CD8-positive, alpha-beta memory T cell (primary cell): ENCODE measurements at regions not wholly inside any gene's neighbourhood (a gene's known extent, or its start where the extent isn't known, plus 50 kb on each side); places are given as distances from the start of the nearest gene placed in this dataset.
"Not testable (repeated sequence)": the region's sequence is repeated elsewhere in the genome, so short reads cannot be mapped to it uniquely, and the experiment has no call there.

Source experiments
- CTCF ChIA-PET: fragments of 350-600 bp; sonication (Branson Sonifier 250); formaldehyde crosslinking; loops from one replicate; lab custom pipeline; 2021; ENCODE audit warnings: antibody characterized with exemption; lab: Charles Lee
- POLR2A ChIA-PET: fragments of 350-600 bp; sonication (Branson Sonifier 250); formaldehyde crosslinking; loops from one replicate; lab custom pipeline; 2021; ENCODE audit warnings: antibody characterized with exemption; lab: Charles Lee
- DNase-seq, 5 donors: peaks; one replicate each; pipeline versions ENCODE4 v3.0.0 to v3.0.0-alpha.2; 2020 to 2022; ENCODE audit warnings: mixed read lengths in 1 of 5
- H3K27ac ChIP-seq: one replicate; pipeline ENCODE4 v1.7.0; 2013; ENCODE audit warnings: low read depth, mild to moderate bottlenecking, low read length, moderate library complexity
- H3K27me3 ChIP-seq: 2 replicates; pipeline ENCODE4 v1.7.0; 2013; ENCODE audit warnings: low read length, mild to moderate bottlenecking; ENCODE audit not compliant: insufficient read depth, poor library complexity, severe bottlenecking
- H3K36me3 ChIP-seq: 2 replicates; pipeline ENCODE4 v1.7.0; 2013; ENCODE audit warnings: mild to moderate bottlenecking, low read length, moderate library complexity; ENCODE audit not compliant: insufficient read depth
- H3K4me1 ChIP-seq: 2 replicates; pipeline ENCODE4 v1.7.0; 2013; ENCODE audit warnings: mild to moderate bottlenecking, low read length, moderate library complexity; ENCODE audit not compliant: insufficient read depth
- H3K4me3 ChIP-seq: 2 replicates; pipeline ENCODE4 v1.7.0; 2013; ENCODE audit warnings: mild to moderate bottlenecking, low read length
- H3K9me3 ChIP-seq: 2 replicates; pipeline ENCODE4 v1.7.0; 2013; ENCODE audit warnings: mild to moderate bottlenecking, low read length
- H3K27ac Mint-ChIP-seq, 8 donors: one replicate each; pipeline ENCODE4 v1.8.0; 2020 to 2021; ENCODE audit warnings: mixed read lengths in 8 of 8, mild to moderate bottlenecking in 6 of 8, inconsistent platforms in 3 of 8, moderate library complexity in 3 of 8
- H3K27me3 Mint-ChIP-seq, 2 donors: one replicate each; pipeline ENCODE4 v1.8.0; 2020 to 2021; ENCODE audit warnings: mixed read lengths in 2 of 2, mild to moderate bottlenecking in 1 of 2, moderate library complexity in 1 of 2
- H3K36me3 Mint-ChIP-seq, 3 donors: one replicate each; pipeline ENCODE4 v1.8.0; 2020 to 2021; ENCODE audit warnings: mixed read lengths in 3 of 3, inconsistent platforms in 1 of 3, mild to moderate bottlenecking in 1 of 3
- H3K4me1 Mint-ChIP-seq, 3 donors: one replicate each; pipeline ENCODE4 v1.8.0; 2020 to 2021; ENCODE audit warnings: mixed read lengths in 3 of 3, inconsistent platforms in 1 of 3, mild to moderate bottlenecking in 1 of 3
- H3K4me3 Mint-ChIP-seq, 7 donors: one replicate each; pipeline ENCODE4 v1.8.0; 2020 to 2021; ENCODE audit warnings: mixed read lengths in 7 of 7, mild to moderate bottlenecking in 6 of 7, moderate library complexity in 4 of 7, inconsistent platforms in 2 of 7
- H3K9me3 Mint-ChIP-seq, 5 donors: one replicate each; pipeline ENCODE4 v1.8.0; 2020 to 2022; ENCODE audit warnings: mixed read lengths in 5 of 5, mild to moderate bottlenecking in 3 of 5, moderate library complexity in 2 of 5, inconsistent platforms in 1 of 5

- H3K27me3 ChIP-seq, DNase-seq, H3K9me3 ChIP-seq, CTCF ChIA-PET, H3K4me3 ChIP-seq, H3K4me1 Mint-ChIP-seq, H3K27ac ChIP-seq, H3K4me3 Mint-ChIP-seq, POLR2A ChIA-PET, H3K27ac Mint-ChIP-seq, H3K4me1 ChIP-seq, H3K36me3 ChIP-seq: not testable (repeated sequence)
- Mint-ChIP-seq H3K9me3 (peaks cover 21 to 24% (median 23%) of the 10 kb centered on the region in 5 donors), H3K36me3 (peaks cover 0 to 16% (median 0%) of the 10 kb centered on the region in 3 donors), H3K27me3 (peaks cover 30 to 80% of the 10 kb centered on the region in 2 donors)
These were observed 177.4 kb downstream of the RAMP3 start for GRCh38 chr7:45335024-45335423.

GRCh38 chr7:45342236-45342635, 184.6 kb downstream of the RAMP3 start:
- ChIA-PET POLR2A (no interaction called here), CTCF (no interaction called here)
- H3K4me1 Mint-ChIP-seq: peaks cover 8 to 14% (median 13%) of the 10 kb centered on the region in 3 donors
- H3K4me3 ChIP-seq: no peak overlapping the region
- DNase-seq: no peak
- H3K9me3 Mint-ChIP-seq: peaks cover 0 to 2% (median 0%) of the 10 kb centered on the region in 5 donors
- no peaks in the 10 kb centered on the region for H3K4me1 ChIP-seq
- H3K27ac Mint-ChIP-seq: no peak overlapping the region
- no peaks in the 10 kb centered on the region for H3K36me3 ChIP-seq
- no peaks in the 10 kb centered on the region for H3K36me3 Mint-ChIP-seq
- H3K9me3 ChIP-seq: no peaks in the 10 kb centered on the region
- no peak overlapping the region for H3K27ac ChIP-seq
- peaks cover 15 to 34% of the 10 kb centered on the region in 2 donors for H3K27me3 Mint-ChIP-seq
- no peaks in the 10 kb centered on the region for H3K27me3 ChIP-seq
- H3K4me3 Mint-ChIP-seq: peak overlapping the region in 6 of 7 donors; percentile 18 to 54 (median 46)

- no peak for DNase-seq
- Mint-ChIP-seq H3K4me3 (no peak overlapping the region), H3K27ac (no peak overlapping the region), H3K9me3 (peaks cover 0 to 2% (median 0%) of the 10 kb centered on the region in 5 donors), H3K27me3 (peaks cover 10 to 29% of the 10 kb centered on the region in 2 donors), H3K36me3 (no peaks in the 10 kb centered on the region), H3K4me1 (peaks cover 8 to 14% (median 13%) of the 10 kb centered on the region in 3 donors)
- CTCF ChIA-PET: no interaction called here
- POLR2A ChIA-PET: no interaction called here
- no peaks in the 10 kb centered on the region for H3K27me3 ChIP-seq
- no peak overlapping the region for H3K4me3 ChIP-seq
- H3K36me3 ChIP-seq: no peaks in the 10 kb centered on the region
- H3K9me3 ChIP-seq: no peaks in the 10 kb centered on the region
- no peaks in the 10 kb centered on the region for H3K4me1 ChIP-seq
- no peak overlapping the region for H3K27ac ChIP-seq
These were observed 186.2 kb downstream of the RAMP3 start for GRCh38 chr7:45343746-45344145.

DNA sequence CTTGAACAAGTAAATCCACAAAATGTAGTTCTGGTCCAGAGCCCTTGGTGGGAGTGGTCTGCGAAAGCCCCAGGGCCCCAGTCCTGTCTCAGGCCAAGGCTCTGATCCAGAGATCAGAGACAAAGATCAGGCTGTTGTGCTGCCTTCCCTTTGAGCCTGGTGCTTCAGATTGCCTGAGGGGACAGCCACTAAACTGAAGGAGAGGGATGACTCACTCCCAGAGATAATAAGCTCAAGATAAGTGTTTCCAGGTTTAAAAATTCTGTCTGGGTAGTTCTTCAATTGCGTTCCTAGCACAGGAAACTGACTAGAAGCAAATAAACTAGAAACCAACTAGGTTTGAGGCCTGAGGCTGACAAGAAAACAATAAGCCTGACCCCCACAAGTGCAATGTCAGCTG, 190.2 kb downstream of the RAMP3 start:
- H3K36me3 ChIP-seq: no peaks in the 10 kb centered on the region
- CTCF ChIA-PET: no interaction called here
- no peaks in the 10 kb centered on the region for H3K36me3 Mint-ChIP-seq
- no peaks in the 10 kb centered on the region for H3K27me3 ChIP-seq
- no peak overlapping the region for H3K4me3 Mint-ChIP-seq
- peaks cover 0 to 5% (median 0%) of the 10 kb centered on the region in 5 donors for H3K9me3 Mint-ChIP-seq
- no peak overlapping the region for H3K27ac ChIP-seq
- H3K9me3 ChIP-seq: no peaks in the 10 kb centered on the region
- no peaks in the 10 kb centered on the region for H3K4me1 ChIP-seq
- peaks cover 18 to 46% of the 10 kb centered on the region in 2 donors for H3K27me3 Mint-ChIP-seq
- peaks cover 0 to under 1% (median 0%) of the 10 kb centered on the region in 3 donors for H3K4me1 Mint-ChIP-seq
- DNase-seq: no peak
- POLR2A ChIA-PET: no interaction called here
- H3K4me3 ChIP-seq: no peak overlapping the region
- no peak overlapping the region for H3K27ac Mint-ChIP-seq

DNA sequence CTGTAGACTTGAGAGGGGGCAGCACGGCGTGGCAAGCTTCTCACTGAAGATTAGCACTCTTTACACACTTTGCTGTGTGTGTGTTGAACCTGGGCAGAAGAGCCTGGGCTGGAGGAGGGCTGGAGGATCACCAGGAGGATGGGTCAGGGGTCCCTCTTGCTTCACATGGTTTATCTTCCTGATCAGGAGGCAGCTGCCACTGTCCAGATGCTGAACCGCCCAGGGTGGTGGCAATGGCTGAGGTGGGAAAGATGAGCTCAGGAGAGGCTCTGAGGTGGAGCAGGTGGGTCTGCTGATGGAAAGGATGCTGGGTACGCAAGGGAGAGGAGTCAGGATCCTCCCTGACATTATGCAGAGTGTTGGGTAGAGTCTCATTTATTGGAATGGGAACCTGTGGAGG, 191.5 kb downstream of the RAMP3 start:
- H3K9me3 Mint-ChIP-seq: peaks cover 0 to 5% (median 0%) of the 10 kb centered on the region in 5 donors
- H3K4me1 Mint-ChIP-seq: no peaks in the 10 kb centered on the region
- H3K4me3 ChIP-seq: no peak overlapping the region
- H3K27ac ChIP-seq: no peak overlapping the region
- no peaks in the 10 kb centered on the region for H3K36me3 Mint-ChIP-seq
- ChIA-PET CTCF (no interaction called here), POLR2A (no interaction called here)
- H3K36me3 ChIP-seq: no peaks in the 10 kb centered on the region
- H3K4me3 Mint-ChIP-seq: no peak overlapping the region
- H3K27me3 Mint-ChIP-seq: peaks cover 19 to 51% of the 10 kb centered on the region in 2 donors
- no peak overlapping the region for H3K27ac Mint-ChIP-seq
- H3K27me3 ChIP-seq: no peaks in the 10 kb centered on the region
- no peaks in the 10 kb centered on the region for H3K9me3 ChIP-seq
- no peak for DNase-seq
- H3K4me1 ChIP-seq: no peaks in the 10 kb centered on the region

DNA sequence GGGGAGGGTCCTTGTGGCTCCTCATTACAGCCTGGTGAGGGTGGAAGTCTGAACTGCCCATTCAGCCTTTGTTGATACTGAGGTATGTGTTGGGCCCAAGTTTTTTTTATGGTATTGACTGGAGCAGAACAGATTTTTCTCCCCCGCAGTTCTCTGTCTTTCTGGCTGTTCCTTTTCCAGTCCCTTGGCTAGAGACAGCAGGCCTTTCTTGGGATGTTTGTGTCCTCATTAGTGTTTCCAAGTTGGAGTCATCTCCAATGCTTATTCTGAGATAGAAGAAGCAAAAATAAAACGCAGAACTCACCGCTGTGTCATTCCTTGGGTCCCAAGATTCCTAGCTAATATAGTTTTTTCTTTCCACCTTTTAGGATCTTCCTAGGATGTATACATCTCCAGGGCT, 193.3 kb downstream of the RAMP3 start:
- H3K36me3 Mint-ChIP-seq: no peaks in the 10 kb centered on the region
- H3K27ac Mint-ChIP-seq: no peak overlapping the region
- Histone ChIP-seq H3K4me1 (no peaks in the 10 kb centered on the region), H3K4me3 (no peak overlapping the region), H3K27ac (no peak overlapping the region), H3K9me3 (no peaks in the 10 kb centered on the region), H3K36me3 (no peaks in the 10 kb centered on the region), H3K27me3 (no peaks in the 10 kb centered on the region)
- no peak overlapping the region for H3K4me3 Mint-ChIP-seq
- ChIA-PET CTCF (no interaction called here), POLR2A (no interaction called here)
- no peak for DNase-seq
- H3K4me1 Mint-ChIP-seq: no peaks in the 10 kb centered on the region
- peaks cover 0 to 5% (median 0%) of the 10 kb centered on the region in 5 donors for H3K9me3 Mint-ChIP-seq
- peaks cover 20 to 53% of the 10 kb centered on the region in 2 donors for H3K27me3 Mint-ChIP-seq

DNA sequence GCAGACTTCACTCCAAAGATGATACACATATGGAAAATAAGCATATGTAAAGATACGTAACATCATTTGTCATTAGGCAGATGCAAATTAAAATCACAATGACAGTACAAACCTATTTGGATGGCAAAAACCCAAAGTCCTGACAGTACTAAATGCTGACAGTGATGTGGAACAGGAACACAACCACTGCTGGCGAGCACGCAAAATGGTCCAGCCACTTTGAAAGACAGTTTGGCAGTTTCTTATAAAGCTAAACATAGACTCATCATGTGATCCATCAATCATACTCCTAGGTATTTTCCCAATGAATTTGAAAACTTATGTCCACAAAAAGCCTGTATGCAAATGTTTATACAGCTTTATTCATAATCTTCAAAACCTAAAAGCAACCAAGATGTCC, 200.7 kb downstream of the RAMP3 start:
- H3K27me3 Mint-ChIP-seq: peaks cover 8 to 33% of the 10 kb centered on the region in 2 donors
- no peak overlapping the region for H3K27ac Mint-ChIP-seq
- ChIA-PET POLR2A (no interaction called here), CTCF (no interaction called here)
- Histone ChIP-seq H3K4me1 (no peaks in the 10 kb centered on the region), H3K36me3 (no peaks in the 10 kb centered on the region), H3K4me3 (no peak overlapping the region), H3K27ac (no peak overlapping the region), H3K27me3 (no peaks in the 10 kb centered on the region), H3K9me3 (no peaks in the 10 kb centered on the region)
- no peak for DNase-seq
- H3K4me3 Mint-ChIP-seq: no peak overlapping the region
- no peaks in the 10 kb centered on the region for H3K4me1 Mint-ChIP-seq
- peaks cover 0 to 7% (median 5%) of the 10 kb centered on the region in 5 donors for H3K9me3 Mint-ChIP-seq
- peaks cover 0 to 4% (median 0%) of the 10 kb centered on the region in 3 donors for H3K36me3 Mint-ChIP-seq

DNA sequence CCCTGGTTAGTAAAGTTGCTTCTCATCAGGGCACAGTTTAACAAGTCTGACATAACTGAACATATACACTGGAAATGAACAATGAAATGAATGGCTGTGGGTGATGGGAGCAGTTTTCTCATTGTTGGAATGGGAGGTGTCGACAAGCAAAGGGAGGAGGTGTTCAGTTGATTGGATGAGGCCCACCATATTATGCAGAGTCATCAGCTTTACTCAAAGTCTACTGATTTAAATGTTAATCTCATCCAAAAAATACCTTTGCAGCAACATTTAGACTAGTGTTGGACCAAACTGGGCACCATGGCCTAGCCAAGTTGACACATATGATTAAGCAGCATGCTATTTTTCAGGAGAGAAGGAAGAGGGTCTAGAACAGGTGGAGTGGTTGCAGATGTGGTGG, 201.7 kb downstream of the RAMP3 start:
- Mint-ChIP-seq H3K9me3 (peaks cover 0 to 8% (median 5%) of the 10 kb centered on the region in 5 donors), H3K27ac (no peak overlapping the region), H3K4me3 (no peak overlapping the region), H3K36me3 (peaks cover 0 to 4% (median 0%) of the 10 kb centered on the region in 3 donors), H3K27me3 (peaks cover 9 to 33% of the 10 kb centered on the region in 2 donors), H3K4me1 (no peaks in the 10 kb centered on the region)
- Histone ChIP-seq H3K27ac (no peak overlapping the region), H3K36me3 (no peaks in the 10 kb centered on the region), H3K27me3 (no peaks in the 10 kb centered on the region), H3K9me3 (no peaks in the 10 kb centered on the region), H3K4me3 (no peak overlapping the region), H3K4me1 (no peaks in the 10 kb centered on the region)
- no peak for DNase-seq
- CTCF ChIA-PET: no interaction called here
- POLR2A ChIA-PET: no interaction called here
